ENCODE measurements at regions not wholly inside any gene's neighbourhood (a gene's known extent, or its start where the extent isn't known, plus 50 kb on each side); places are given as distances from the start of the nearest gene placed in this dataset.

DNA sequence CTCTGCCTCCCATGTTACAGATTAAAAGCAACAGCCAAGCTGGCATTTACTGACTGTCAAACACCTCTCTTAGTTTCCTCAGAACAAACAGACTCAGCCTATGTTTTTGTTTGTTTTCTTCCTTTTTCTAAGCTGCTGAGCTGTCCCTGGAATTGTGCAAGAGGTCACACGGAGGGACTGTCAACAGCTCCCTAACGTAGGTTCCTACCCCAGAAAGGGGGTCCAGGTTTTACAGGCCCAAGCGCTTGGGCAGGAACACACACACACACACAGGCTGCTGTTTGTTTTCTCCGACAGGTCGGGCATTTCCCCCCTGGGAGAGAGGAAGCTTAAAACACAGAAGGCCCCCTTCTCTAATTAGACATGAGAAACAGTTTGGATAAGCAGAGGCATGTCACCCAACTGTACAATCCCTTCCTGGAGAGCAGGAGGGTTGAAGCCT is 739.6 kb upstream of the TBX3 start:
- TF ChIP-seq, protein P1, sequence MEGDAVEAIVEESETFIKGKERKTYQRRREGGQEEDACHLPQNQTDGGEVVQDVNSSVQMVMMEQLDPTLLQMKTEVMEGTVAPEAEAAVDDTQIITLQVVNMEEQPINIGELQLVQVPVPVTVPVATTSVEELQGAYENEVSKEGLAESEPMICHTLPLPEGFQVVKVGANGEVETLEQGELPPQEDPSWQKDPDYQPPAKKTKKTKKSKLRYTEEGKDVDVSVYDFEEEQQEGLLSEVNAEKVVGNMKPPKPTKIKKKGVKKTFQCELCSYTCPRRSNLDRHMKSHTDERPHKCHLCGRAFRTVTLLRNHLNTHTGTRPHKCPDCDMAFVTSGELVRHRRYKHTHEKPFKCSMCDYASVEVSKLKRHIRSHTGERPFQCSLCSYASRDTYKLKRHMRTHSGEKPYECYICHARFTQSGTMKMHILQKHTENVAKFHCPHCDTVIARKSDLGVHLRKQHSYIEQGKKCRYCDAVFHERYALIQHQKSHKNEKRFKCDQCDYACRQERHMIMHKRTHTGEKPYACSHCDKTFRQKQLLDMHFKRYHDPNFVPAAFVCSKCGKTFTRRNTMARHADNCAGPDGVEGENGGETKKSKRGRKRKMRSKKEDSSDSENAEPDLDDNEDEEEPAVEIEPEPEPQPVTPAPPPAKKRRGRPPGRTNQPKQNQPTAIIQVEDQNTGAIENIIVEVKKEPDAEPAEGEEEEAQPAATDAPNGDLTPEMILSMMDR (conservative IDR thresholded peaks at IDR 0.05), result no peak
- no peak overlapping the region for H3K27ac ChIP-seq

DNA sequence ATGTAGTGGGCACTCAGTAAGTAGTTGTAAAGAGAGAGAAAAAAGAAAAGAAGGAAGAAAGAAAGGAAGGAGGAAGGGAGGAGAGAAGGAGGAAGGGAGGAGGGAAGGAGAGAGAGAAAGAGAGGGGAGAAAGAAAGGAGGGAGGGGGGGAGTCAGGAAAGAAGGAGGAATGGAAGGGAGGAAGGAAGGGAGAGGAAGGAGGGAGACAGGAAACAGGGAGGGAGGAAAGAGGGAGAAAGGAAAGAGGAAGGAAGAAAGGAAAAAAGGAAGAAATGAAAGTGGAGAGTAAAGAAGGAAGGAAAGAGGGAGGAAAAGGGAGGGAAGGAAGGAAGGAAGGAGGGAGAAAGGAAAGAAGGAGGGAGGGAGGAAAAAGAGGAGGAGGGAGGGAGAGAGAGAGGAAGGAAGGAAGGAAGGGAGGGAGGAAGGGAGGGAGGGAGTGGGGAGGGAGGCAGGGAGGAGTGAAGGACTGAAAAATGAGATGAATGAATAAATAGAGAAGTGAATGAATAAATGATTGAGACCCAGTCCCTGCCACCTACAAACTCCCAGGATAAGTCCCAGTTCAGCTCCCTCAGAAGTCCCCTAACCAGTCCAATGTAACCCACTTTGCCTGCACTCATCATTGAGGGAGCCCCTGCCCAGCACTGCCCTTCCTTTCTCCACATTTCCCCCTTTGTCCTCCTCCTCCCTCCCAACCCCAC is 739.0 kb upstream of the TBX3 start:
- H3K27ac ChIP-seq, result no peak overlapping the region
- TF ChIP-seq, protein P1 (conservative IDR thresholded peaks at IDR 0.05), result no peak

DNA sequence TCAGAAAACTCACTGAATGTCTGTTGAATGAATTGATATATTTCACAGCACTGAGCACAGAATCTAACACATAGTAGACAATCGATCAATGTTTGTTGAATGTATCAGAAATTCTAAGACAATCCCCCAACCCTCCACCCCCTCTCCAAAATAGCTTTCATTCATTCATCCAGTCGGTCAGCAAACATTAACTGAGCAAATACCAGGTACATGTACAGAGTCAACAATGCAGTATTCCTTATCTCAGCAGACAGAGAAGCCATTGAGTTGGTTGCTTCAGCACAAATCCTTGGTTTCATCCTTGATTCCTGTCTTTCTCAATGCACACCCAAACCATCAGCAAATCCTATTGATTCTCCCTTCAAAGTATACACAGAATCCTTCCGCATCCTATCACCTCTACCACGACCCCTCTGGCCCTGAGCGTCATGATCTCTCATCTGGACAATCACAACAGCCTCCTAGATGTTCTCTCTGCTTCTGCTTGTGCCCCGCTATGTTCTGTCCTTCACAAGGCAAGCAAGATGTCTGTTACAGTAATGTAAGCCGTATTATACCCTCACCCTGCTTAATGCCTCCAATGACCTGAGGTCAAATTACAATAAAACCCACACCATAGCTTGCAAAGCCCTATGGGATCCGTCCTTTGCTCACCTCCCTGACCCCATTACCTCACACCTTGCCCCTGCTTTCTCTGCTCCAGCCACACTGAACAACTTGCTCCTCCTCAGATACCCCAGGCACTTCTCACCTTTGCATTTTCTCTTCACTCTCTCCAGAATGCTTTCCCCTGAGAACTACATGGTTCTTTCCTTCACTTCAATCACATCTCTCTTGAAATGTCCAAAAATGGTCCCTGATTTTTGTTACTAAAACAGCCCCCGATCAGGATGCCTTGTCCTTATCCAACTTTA is 738.1 kb upstream of the TBX3 start:
- TF ChIP-seq, protein P1 (conservative IDR thresholded peaks at IDR 0.05), result no peak
- H3K27ac ChIP-seq, result no peak overlapping the region

DNA sequence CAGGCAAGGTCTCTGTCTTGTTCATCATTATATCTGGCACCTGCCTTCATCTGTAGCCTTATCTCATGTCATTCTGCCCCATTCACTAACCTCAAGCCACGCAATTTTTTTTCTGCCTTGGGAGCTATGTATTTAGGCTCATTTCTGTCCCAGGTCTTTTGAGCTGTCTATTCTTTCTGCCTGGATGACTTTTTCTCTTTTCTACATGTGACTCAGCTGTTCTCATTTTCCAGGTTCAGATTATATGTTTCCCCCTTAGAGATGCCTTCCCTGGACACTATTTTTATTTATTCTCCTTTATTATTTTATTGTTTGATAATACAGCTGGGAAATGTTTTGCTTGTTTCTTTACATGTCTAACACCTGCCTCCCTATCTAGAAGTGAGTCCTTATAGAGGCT is 737.4 kb upstream of the TBX3 start:
- H3K27ac ChIP-seq, result no peak overlapping the region
- TF ChIP-seq, protein P1 (conservative IDR thresholded peaks at IDR 0.05), result no peak

DNA sequence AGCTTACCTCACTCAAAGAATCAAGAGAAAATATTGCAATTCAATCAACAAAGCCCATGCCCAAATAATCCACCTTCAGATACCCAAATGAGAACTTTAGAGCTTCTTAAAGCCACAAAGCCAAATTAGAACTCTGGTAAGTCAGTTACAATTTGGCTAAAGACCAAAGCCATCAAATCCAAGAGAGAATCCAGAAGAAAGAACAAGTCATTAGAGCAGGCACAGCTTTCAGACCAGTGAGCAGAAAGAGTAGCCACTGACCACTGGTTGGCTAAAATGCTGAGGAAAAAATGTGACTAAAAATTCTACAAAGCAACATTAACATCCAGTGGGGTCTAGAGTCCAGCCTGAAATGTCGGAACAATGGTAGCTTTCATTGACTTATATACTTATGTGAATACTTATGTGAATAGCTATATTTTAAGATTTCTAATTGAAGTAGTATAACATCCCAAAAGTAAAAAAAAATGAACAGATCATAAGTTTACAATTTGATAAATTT is 735.2 kb upstream of the TBX3 start:
- H3K27ac ChIP-seq, result no peak overlapping the region
- TF ChIP-seq, protein P1 (conservative IDR thresholded peaks at IDR 0.05), result no peak

DNA sequence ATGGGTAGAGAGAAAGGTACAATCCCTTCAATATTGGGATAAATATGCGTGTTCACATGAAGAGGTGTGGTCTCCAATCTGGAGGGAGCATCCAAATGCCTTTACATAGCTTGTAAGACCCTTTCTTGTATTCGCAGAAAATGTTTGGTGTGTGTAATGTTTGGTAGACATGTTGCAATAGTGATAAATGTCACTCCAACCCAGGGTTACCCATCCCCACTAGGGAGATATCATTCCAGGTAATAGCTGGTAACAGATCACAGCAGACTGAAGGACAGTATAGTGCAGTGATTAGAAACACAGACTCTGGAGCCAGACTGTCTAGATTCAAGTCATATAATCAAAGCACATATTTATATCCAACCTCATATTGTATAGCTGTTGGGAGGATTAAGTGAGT is 733.6 kb upstream of the TBX3 start:
- TF ChIP-seq, protein P1 (conservative IDR thresholded peaks at IDR 0.05), result no peak

DNA sequence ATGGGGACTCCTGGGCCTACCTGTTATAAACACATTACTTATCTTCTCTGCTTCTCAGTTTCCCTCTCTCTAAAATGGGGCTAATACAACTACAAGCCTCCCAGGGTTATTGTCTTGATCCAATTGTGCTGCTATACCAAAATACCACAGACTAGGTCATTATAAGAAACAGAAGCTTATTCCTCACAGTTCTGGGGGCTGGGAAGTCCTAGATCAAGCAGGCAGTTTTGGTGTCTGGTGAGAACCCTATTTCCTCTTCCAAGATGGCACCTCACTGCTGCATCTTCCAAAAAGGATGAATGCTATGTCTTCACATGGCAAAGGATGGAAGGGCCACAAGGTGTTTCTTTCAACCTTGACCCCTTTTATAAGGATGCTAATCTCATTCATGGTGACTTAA is 732.9 kb upstream of the TBX3 start:
- TF ChIP-seq, protein P1 (conservative IDR thresholded peaks at IDR 0.05), result no peak
- H3K27ac ChIP-seq, result no peak overlapping the region

More for the DNA sequence above, 733.6 kb upstream of the TBX3 start:
- no peak overlapping the region for H3K27ac ChIP-seq
